ENCODE measurements at regions not wholly inside any gene's neighbourhood (a gene's known extent, or its start where the extent isn't known, plus 50 kb on each side); places are given as distances from the start of the nearest gene placed in this dataset.

DNA sequence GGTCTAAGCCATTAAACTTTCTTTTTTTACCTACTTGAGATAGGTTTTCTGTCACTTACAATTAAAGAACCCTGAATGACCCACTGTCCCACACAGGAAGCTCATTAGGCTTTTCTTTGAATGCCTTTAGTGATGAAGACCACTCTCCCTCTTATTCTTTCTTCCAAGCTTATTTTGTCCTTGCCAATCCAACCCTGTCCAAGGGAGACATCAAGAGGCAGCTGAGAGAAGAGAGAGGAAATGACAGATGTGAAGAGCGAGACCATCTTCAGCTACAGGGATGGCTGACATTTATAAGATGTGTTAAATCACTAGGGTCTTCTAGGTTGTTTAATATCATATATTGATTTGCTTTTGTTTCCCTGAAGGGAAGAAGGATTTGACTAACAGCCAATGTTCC lies 133.5 kb downstream of the FAM114A2 start:
- TF ChIP-seq, protein P1, sequence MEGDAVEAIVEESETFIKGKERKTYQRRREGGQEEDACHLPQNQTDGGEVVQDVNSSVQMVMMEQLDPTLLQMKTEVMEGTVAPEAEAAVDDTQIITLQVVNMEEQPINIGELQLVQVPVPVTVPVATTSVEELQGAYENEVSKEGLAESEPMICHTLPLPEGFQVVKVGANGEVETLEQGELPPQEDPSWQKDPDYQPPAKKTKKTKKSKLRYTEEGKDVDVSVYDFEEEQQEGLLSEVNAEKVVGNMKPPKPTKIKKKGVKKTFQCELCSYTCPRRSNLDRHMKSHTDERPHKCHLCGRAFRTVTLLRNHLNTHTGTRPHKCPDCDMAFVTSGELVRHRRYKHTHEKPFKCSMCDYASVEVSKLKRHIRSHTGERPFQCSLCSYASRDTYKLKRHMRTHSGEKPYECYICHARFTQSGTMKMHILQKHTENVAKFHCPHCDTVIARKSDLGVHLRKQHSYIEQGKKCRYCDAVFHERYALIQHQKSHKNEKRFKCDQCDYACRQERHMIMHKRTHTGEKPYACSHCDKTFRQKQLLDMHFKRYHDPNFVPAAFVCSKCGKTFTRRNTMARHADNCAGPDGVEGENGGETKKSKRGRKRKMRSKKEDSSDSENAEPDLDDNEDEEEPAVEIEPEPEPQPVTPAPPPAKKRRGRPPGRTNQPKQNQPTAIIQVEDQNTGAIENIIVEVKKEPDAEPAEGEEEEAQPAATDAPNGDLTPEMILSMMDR (conservative IDR thresholded peaks at IDR 0.05; ENCODE audit: low read depth, low read length) = no peak
- no peak for DNase-seq (ENCODE audit: low read depth)
- H3K4me3 ChIP-seq (ENCODE audit: low read length) = no peak overlapping the region

DNA sequence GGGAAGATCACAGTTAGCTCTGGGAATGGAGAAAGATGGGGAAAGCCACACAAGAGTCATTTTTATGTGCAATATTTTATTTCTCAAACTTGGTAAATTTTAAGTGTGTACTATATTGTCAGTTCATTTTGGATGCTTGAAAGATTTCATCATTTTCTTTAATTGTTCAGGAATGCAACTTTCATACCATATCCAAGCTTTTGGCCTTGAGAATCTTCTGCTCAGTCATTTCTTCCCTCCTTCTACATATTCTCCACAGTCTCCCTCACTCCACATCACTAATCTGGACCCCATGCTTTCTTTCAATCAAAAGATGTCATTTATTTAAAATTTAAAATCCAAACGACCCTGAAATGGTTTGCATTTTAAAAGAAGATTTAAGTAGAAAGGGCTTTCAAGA lies 135.4 kb downstream of the FAM114A2 start:
- no peak for DNase-seq (ENCODE audit: low read depth)
- no peak overlapping the region for H3K4me3 ChIP-seq (ENCODE audit: low read length)
- TF ChIP-seq, protein P1 (conservative IDR thresholded peaks at IDR 0.05; ENCODE audit: low read depth, low read length) = no peak

DNA sequence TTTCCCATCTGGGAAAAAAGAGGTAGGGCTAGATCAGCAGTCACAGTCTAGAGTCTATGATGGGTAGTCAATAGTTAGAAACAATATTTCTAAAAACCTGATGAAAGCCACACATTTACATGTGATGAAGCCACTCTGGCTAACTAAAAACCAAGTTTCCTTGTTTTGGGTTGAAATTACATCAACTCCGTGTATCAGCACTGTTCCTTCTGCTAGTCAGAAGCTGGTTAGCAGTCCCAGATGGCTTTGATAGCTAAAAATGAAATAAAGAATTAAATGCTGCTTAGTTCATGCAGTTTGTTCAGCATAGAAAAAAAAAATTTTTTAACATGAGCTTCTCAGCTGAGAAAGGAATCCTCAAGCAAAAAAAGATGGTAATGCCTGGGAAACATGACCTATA lies 136.7 kb downstream of the FAM114A2 start:
- TF ChIP-seq, protein P1 (conservative IDR thresholded peaks at IDR 0.05; ENCODE audit: low read depth, low read length) = no peak
- no peak for DNase-seq (ENCODE audit: low read depth)
- no peak overlapping the region for H3K4me3 ChIP-seq (ENCODE audit: low read length)

DNA sequence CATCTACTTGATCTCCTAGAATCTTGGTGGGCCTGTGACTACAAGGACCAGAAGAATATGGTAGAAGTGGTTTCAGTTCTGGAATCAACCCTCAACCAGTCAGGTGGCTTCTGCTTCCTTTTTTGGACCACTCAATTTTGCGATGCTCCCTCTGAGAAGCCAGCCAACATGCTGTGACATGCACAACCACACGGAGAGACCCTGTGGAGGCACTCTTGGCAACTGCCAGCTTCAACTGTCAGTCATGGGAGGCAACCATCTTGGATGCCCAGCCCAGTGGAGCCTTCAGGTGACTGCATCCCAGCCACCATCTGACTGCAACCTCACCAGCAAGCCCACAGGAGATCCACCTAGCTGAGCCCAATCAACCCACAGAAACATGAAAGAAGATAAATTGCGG lies 137.3 kb downstream of the FAM114A2 start:
- DNase-seq (ENCODE audit: low read depth) = no peak
- TF ChIP-seq, protein P1 (conservative IDR thresholded peaks at IDR 0.05; ENCODE audit: low read depth, low read length) = no peak
- no peak overlapping the region for H3K4me3 ChIP-seq (ENCODE audit: low read length)

DNA sequence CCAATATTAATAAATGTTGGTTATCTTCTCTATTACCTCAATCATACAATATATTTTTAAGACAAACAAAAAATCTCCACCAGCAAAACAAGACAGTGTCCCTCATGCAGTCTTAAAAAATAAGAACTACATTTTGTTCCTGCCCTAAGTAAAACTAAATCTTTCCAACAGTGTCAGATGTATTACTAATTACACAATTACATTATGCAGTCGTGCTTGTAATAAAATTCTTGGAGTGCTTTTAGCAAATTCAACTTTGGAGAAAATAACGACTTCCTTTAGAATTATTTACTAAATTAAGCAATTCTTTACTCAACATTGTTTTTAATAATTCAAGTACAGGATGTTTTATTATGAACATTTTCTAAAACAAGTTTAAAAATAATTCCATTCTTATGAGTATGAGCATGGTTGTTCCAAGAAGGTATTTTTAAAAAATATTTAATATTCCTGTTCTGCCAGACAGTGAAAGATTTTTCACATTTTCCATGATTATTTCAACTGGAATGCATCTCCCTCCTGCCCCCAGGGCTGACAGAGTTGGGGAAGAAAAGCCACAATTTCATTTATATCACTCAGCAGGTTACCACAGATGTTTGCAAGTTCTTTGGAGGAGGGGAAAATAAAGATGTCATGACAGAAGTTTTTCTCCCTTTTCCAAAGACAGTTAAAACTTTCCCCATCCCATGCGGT lies 137.9 kb downstream of the FAM114A2 start:
- H3K4me3 ChIP-seq (ENCODE audit: low read length) = no peak overlapping the region
- TF ChIP-seq, protein P1 (conservative IDR thresholded peaks at IDR 0.05; ENCODE audit: low read depth, low read length) = no peak
- DNase-seq (ENCODE audit: low read depth) = no peak

DNA sequence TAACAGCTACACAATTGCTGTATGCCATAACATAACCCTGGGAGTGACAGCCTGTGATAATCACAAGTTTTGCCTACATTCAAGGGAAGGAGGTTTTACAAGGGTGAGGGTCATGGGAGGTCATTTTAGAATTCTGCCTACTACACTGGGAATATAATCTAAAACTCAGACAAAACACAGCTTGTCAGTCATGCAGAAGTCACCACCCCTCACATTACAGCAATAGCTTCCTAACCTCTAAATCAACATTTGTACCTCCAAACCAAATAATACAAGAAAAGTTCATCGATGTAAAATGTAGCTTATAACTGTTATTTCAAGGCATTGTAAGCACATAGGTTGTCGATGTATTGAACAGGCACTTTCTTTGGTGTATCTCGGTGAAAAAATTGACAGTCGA lies 139.0 kb downstream of the FAM114A2 start:
- no peak for DNase-seq (ENCODE audit: low read depth)
- H3K4me3 ChIP-seq (ENCODE audit: low read length) = no peak overlapping the region
- TF ChIP-seq, protein P1 (conservative IDR thresholded peaks at IDR 0.05; ENCODE audit: low read depth, low read length) = no peak

DNA sequence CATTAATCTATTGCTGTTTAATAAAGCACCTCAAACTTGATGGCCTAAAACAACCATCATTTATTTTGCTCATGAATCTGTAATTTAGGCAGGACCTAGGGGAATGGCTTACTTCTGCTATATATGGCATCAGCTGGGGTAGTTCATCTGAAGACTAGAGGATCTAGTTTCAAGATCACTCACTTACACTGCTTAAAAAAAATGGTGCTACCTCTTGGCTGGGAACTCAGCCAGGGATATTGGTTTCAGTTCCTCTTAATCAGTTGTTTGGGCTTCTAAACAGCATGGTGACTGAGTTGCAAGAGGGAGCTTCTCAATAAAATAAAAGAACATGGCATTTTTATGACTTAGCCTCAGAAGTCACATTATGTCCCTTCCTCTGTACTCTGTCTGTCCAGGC lies 142.0 kb downstream of the FAM114A2 start:
- peak; percentile 9 for DNase-seq (ENCODE audit: low read depth)
- TF ChIP-seq, protein P1 (conservative IDR thresholded peaks at IDR 0.05; ENCODE audit: low read depth, low read length) = no peak
- no peak overlapping the region for H3K4me3 ChIP-seq (ENCODE audit: low read length)
